ENCODE measurements at regions not wholly inside any gene's neighbourhood (a gene's known extent, or its start where the extent isn't known, plus 50 kb on each side); places are given as distances from the start of the nearest gene placed in this dataset.

GRCh38 chr15:91634179-91634578 is 219.3 kb upstream of the SLCO3A1 start:
- Histone ChIP-seq H3K4me2 (ENCODE audit: low read length) (no peak overlapping the region), H3K4me1 (ENCODE audit: control insufficient read depth in 1 of 2, insufficient read depth in 2 of 2, low read length in 2 of 2) (no peaks in the 10 kb centered on the region), H3K79me2 (ENCODE audit: insufficient read depth, low read length) (no peaks in the 10 kb centered on the region), H2AFZ (ENCODE audit: low read depth, low read length, poor library complexity, severe bottlenecking) (no peak overlapping the region), H3K27me3 (ENCODE audit: insufficient read depth, low read length) (no peaks in the 10 kb centered on the region), H3K4me3 (replicated peaks in 1 of 2; ENCODE audit: low read depth in 1 of 2, low read length in 2 of 2) (no peak overlapping the region), H3K9me2 (ENCODE audit: insufficient read depth) (no peaks in the 10 kb centered on the region), H3K9ac (ENCODE audit: low read length) (no peak overlapping the region), H3K36me3 (ENCODE audit: control insufficient read depth in 1 of 2, insufficient read depth in 2 of 2, low read length in 2 of 2) (no peaks in the 10 kb centered on the region), H3K9me3 (ENCODE audit: control insufficient read depth in 1 of 2, insufficient read depth in 1 of 2, low read depth in 1 of 2, low read length in 2 of 2) (no peaks in the 10 kb centered on the region), H3K27ac (ENCODE audit: low read depth, low read length) (no peak overlapping the region), H4K20me1 (ENCODE audit: insufficient read depth) (no peaks in the 10 kb centered on the region)
- DNase-seq (ENCODE audit: low read depth, low spot score) (no peak), ATAC-seq (no peak)
- intact Hi-C loops (cut with micrococcal nuclease) = no loop called here
- ChIA-PET RAD21 (ENCODE audit: low non-redundant PET in 1 of 2, low total read pairs in 2 of 2, uncharacterized antibody in 2 of 2, unreplicated experiment in 2 of 2) (no interaction called here), CTCF (no interaction called here), POLR2A (no interaction called here)
- BruUV-seq (replicated peaks) = no TSS peak
- TF ChIP-seq RAD21 (IDR thresholded peaks at IDR 0.05; ENCODE audit: low read depth) = no peak
- no peak for TF ChIP-seq EZH2 (IDR thresholded peaks at IDR 0.05)
- no peak for TF ChIP-seq JUND (IDR thresholded peaks at IDR 0.05)
- TF ChIP-seq ZBTB33 (IDR thresholded peaks at IDR 0.05; ENCODE audit: extremely low read depth, insufficient replicate concordance, low read length) = no peak
- no peak for TF ChIP-seq SRF (IDR thresholded peaks at IDR 0.05; ENCODE audit: low read depth)
- TF ChIP-seq CTCF (IDR thresholded peaks at IDR 0.05 in 2 of 3, conservative IDR thresholded peaks at IDR 0.05 in 1 of 3; ENCODE audit: borderline replicate concordance in 1 of 3, insufficient read depth in 1 of 3, low read depth in 2 of 3, low read length in 2 of 3) = no peak
- TF ChIP-seq CEBPB (IDR thresholded peaks at IDR 0.05; ENCODE audit: low read depth) = no peak
- no peak for TF ChIP-seq ATF3 (IDR thresholded peaks at IDR 0.05)
- TF ChIP-seq TCF7L2 (IDR thresholded peaks at IDR 0.05; ENCODE audit: borderline replicate concordance, extremely low read depth, insufficient read depth, insufficient read length) = no peak
- no peak for TF ChIP-seq MAX (IDR thresholded peaks at IDR 0.05)
- TF ChIP-seq SIN3A (IDR thresholded peaks at IDR 0.05; ENCODE audit: low read depth) = no peak
- no peak for TF ChIP-seq YY1 (IDR thresholded peaks at IDR 0.05; ENCODE audit: extremely low read depth, insufficient replicate concordance, low read depth, low read length)
- no peak for TF ChIP-seq CBX3 (IDR thresholded peaks at IDR 0.05; ENCODE audit: low read depth)
- no peak for TF ChIP-seq ZNF274 (IDR thresholded peaks at IDR 0.05; ENCODE audit: low read depth, low read length)
- no peak for TF ChIP-seq POLR2AphosphoS5 (IDR thresholded peaks at IDR 0.05; ENCODE audit: low read depth, low read length)
- no peak for TF ChIP-seq REST (IDR thresholded peaks at IDR 0.05; ENCODE audit: low read depth)
- TF ChIP-seq EZH2phosphoT487 (IDR thresholded peaks at IDR 0.05; ENCODE audit: borderline replicate concordance) = no peak
- TF ChIP-seq FOSL1 (IDR thresholded peaks at IDR 0.05; ENCODE audit: low read depth) = no peak
- TF ChIP-seq ZFX (IDR thresholded peaks at IDR 0.05) = no peak

Data from HCT116 (cell line).